ENCODE measurements at regions not wholly inside any gene's neighbourhood (a gene's known extent, or its start where the extent isn't known, plus 50 kb on each side); places are given as distances from the start of the nearest gene placed in this dataset.

GRCh38 chr1:87851490-87851889 is 522.8 kb downstream of the LMO4 start:
- TF ChIP-seq CTCF (IDR thresholded peaks at IDR 0.05; ENCODE audit: low read length) = no peak
- TF ChIP-seq EZH2phosphoT487 (IDR thresholded peaks at IDR 0.05; ENCODE audit: low read length) = no peak
- no peak for TF ChIP-seq EZH2 (optimal IDR thresholded peaks at IDR 0.05; ENCODE audit: low read depth, low read length)
